ENCODE measurements at regions not wholly inside any gene's neighbourhood (a gene's known extent, or its start where the extent isn't known, plus 50 kb on each side); places are given as distances from the start of the nearest gene placed in this dataset.

DNA sequence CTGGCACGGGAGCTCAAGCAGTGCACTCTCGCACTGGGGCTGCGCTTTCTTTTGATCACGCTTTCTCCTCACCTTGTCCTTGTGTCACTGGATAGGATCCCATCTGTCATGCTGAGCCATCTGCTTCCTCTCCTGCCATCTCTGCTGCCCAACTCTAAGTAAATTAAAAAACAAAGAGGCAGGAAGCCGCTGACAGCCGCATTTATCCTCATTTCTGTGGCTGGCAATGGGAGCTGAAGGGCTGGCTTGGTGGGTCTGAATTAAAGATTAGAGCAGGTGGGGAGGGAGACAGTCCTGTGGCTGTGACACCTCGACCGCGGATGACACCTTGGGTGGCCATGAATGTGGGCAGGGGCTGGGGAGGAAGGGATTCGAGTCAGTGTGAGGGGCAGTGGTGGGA is 159.2 kb upstream of the ALDH1B1 start:
- H3K9ac ChIP-seq (replicated peaks in 1 of 4; ENCODE audit: extremely low read depth in 1 of 4, low read depth in 3 of 4, low read length in 3 of 4): no peak overlapping the region
- H2AFZ ChIP-seq (ENCODE audit: low read length): no peak overlapping the region
- H3K23ac ChIP-seq (ENCODE audit: insufficient read length): no peak overlapping the region
- no peak overlapping the region for H3K18ac ChIP-seq (ENCODE audit: extremely low read depth, low read length)
- no peaks in the 10 kb centered on the region for H3K79me1 ChIP-seq (ENCODE audit: low read depth, low read length)
- H3K27me3 ChIP-seq (replicated peaks in 1 of 4; ENCODE audit: control insufficient read depth in 3 of 4, extremely low read depth in 1 of 4, insufficient read depth in 3 of 4, low read length in 3 of 4): peaks cover 0 to 16% (median 0%) of the 10 kb centered on the region in 4 experiments; a peak in 5 of 7 replicates
- no peak overlapping the region for H3K4me2 ChIP-seq (ENCODE audit: insufficient read depth in 1 of 2, low read depth in 2 of 2, low read length in 2 of 2)
- no peak overlapping the region for H4K8ac ChIP-seq (ENCODE audit: extremely low read depth, insufficient read depth, low read length)
- no peak overlapping the region for H2BK12ac ChIP-seq (ENCODE audit: low read depth, low read length)
- no peaks in the 10 kb centered on the region for H3K23me2 ChIP-seq (ENCODE audit: low read depth, low read length)
- H2BK15ac ChIP-seq (ENCODE audit: low read length): no peak overlapping the region
- no peak for DNase-seq (ENCODE audit: low read depth in 1 of 2, low spot score in 2 of 2)
- WGBS, 2 experiments (ENCODE audit: extremely low coverage in 1 of 2, insufficient coverage in 1 of 2, insufficient read length in 1 of 2, insufficient replicate concordance in 2 of 2, low coverage in 1 of 2, low lambda C conversion rate in 2 of 2, missing lambda C conversion rate in 1 of 2): 86% methylated on average over 10 of the region's 10 CpGs; no CpG with 5 or more reads in 1 of the 2 experiments
- H4K91ac ChIP-seq (replicated peaks; ENCODE audit: insufficient read length, low read length): no peak overlapping the region
- H3K9me3 ChIP-seq (ENCODE audit: insufficient read depth in 2 of 2, low read depth in 1 of 2, low read length in 1 of 2): no peaks in the 10 kb centered on the region
- peaks cover 0 to 10% (median 0%) of the 10 kb centered on the region in 4 experiments; a peak in 2 of 7 replicates for H3K4me1 ChIP-seq (replicated peaks in 1 of 4; ENCODE audit: control insufficient read depth in 3 of 4, insufficient read depth in 4 of 4, low read length in 3 of 4)
- H3K79me2 ChIP-seq (ENCODE audit: control insufficient read depth in 1 of 2, insufficient read depth in 2 of 2, low read length in 2 of 2): no peaks in the 10 kb centered on the region
- H2BK5ac ChIP-seq (ENCODE audit: low read depth, low read length): no peak overlapping the region
- no peak overlapping the region for H4K5ac ChIP-seq (ENCODE audit: insufficient read length, low read depth, low read length)
- no peak for TF ChIP-seq KDM1A (IDR thresholded peaks at IDR 0.05; ENCODE audit: borderline replicate concordance, low read length)
- TF ChIP-seq CEBPB (IDR thresholded peaks at IDR 0.05; ENCODE audit: low read depth, low read length): no peak
- TF ChIP-seq BRCA1 (IDR thresholded peaks at IDR 0.05; ENCODE audit: low read depth, low read length): no peak
- FAIRE-seq: no peak
- no peak overlapping the region for H3K14ac ChIP-seq (ENCODE audit: insufficient read length)
- no peak overlapping the region for H3K27ac ChIP-seq (ENCODE audit: low read depth, low read length)
- H3K4ac ChIP-seq (replicated peaks; ENCODE audit: insufficient read length, low read depth, low read length): no peak overlapping the region
- H3K36me3 ChIP-seq (ENCODE audit: control insufficient read depth in 2 of 4, insufficient read depth in 4 of 4, low read length in 3 of 4): no peaks in the 10 kb centered on the region
- no peaks in the 10 kb centered on the region for H4K20me1 ChIP-seq (replicated peaks in 1 of 2; ENCODE audit: control insufficient read depth in 1 of 2, insufficient read depth in 2 of 2, low read length in 2 of 2)
- H2BK20ac ChIP-seq (ENCODE audit: low read length): no peak overlapping the region
- no peak overlapping the region for H3K4me3 ChIP-seq (ENCODE audit: extremely low read depth in 1 of 4, insufficient read depth in 2 of 4, low read depth in 3 of 4, low read length in 4 of 4)
- ChIA-PET CTCF (ENCODE audit: partially characterized antibody) (interaction anchor here (0.7 to 2.1 kb wide), 2 partner anchors 10 to 72 kb away, joined by 3 to 7 read pairs; no protein-coding TSS in a partner anchor), POLR2A (ENCODE audit: partially characterized antibody) (no interaction called here)
- H2AK5ac ChIP-seq (ENCODE audit: low read depth, low read length): no peak overlapping the region
- no peak overlapping the region for H2BK120ac ChIP-seq (replicated peaks; ENCODE audit: low read depth, low read length)
- no peak overlapping the region for H3K56ac ChIP-seq (replicated peaks; ENCODE audit: insufficient read length, low read depth, low read length)

Measured in H1 (cell line).